DOHH2 (cell line): ENCODE measurements at regions not wholly inside any gene's neighbourhood (a gene's known extent, or its start where the extent isn't known, plus 50 kb on each side); places are given as distances from the start of the nearest gene placed in this dataset.

ENCODE experiments used
- EZH2phosphoT487 ChIP-seq: fragments of 200-600 bp; sonication (generic); IDR thresholded peaks from 2 replicates; pipeline ENCODE4 v1.6.1; 2017; ENCODE audit warnings: borderline replicate concordance, mild to moderate bottlenecking, antibody characterized with exemption, low read length, moderate library complexity, mixed read lengths
- TF ChIP-seq, protein P1 (sequence below): fragments of 200-600 bp; sonication (generic); IDR thresholded peaks from one replicate; pipeline ENCODE4 v1.5.1; 2014; ENCODE audit warnings: antibody characterized with exemption, mild to moderate bottlenecking, low read depth, low read length; ENCODE audit not compliant: poor library complexity, severe bottlenecking

DNA sequence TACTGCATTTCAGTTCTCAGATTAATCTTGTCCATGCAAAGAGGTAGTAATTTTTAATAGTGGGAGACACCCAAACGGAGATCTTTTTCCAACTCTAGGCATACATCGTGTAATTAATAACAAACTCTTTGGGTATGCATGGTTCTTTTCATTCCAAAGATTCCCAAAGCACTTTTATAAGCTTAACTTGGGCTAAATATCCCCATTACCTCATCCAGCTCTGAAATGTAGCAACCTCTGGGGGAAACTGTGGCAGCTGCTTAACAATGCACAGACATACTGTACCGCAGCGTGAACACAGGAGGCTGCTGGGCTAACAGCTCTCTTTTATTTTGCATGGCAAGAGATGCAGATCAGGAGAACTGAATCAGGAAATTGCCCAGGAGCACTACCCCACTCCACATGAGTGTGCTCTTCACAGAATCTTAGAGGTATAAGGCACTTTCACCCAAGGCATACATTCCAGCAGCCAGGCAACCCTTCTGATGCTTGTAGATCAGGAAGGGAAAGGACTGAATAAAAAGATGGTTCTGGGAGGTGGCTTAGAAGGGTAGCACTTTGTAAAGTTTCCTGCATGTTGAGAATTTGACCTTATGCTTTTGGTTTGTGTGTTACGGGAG lies 114.4 kb upstream of the GLI3 start:
- TF ChIP-seq, protein P1, sequence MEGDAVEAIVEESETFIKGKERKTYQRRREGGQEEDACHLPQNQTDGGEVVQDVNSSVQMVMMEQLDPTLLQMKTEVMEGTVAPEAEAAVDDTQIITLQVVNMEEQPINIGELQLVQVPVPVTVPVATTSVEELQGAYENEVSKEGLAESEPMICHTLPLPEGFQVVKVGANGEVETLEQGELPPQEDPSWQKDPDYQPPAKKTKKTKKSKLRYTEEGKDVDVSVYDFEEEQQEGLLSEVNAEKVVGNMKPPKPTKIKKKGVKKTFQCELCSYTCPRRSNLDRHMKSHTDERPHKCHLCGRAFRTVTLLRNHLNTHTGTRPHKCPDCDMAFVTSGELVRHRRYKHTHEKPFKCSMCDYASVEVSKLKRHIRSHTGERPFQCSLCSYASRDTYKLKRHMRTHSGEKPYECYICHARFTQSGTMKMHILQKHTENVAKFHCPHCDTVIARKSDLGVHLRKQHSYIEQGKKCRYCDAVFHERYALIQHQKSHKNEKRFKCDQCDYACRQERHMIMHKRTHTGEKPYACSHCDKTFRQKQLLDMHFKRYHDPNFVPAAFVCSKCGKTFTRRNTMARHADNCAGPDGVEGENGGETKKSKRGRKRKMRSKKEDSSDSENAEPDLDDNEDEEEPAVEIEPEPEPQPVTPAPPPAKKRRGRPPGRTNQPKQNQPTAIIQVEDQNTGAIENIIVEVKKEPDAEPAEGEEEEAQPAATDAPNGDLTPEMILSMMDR = no peak
- no peak for TF ChIP-seq EZH2phosphoT487
